GM18873 (cell line): ENCODE measurements at regions not wholly inside any gene's neighbourhood (a gene's known extent, or its start where the extent isn't known, plus 50 kb on each side); places are given as distances from the start of the nearest gene placed in this dataset.
"Not testable (repeated sequence)": the region's sequence is repeated elsewhere in the genome, so short reads cannot be mapped to it uniquely, and the experiment has no call there.

Experiments used
- ATAC-seq: cut with Tn5 transposase; IDR thresholded peaks from one replicate; pipeline ENCODE4 v1.9.1; 2021; ENCODE audit warnings: mild to moderate bottlenecking, moderate library complexity, moderate number of reproducible peaks; ENCODE audit not compliant: unreplicated experiment, low FRiP score

DNA sequence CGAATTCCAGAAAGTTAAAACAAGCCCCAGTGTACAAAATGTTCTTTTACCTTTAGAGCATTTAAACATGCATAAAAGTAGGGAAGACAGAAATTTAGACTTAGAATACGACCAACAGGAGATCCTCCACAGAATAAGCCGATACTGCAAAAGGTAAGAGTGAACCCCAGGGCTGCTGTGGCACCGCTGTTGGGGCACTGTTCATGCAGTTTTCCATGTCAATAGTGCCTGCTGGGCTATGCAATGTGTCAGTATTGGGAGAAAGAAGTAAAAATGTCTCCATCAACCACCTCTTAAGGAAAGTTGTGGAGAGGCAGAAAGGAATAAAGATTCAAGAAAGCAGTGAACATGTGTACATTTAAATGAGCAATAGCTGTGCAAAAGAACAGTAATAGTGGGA, 326.5 kb upstream of the SEMA3C start:
- ATAC-seq, result no peak

DNA sequence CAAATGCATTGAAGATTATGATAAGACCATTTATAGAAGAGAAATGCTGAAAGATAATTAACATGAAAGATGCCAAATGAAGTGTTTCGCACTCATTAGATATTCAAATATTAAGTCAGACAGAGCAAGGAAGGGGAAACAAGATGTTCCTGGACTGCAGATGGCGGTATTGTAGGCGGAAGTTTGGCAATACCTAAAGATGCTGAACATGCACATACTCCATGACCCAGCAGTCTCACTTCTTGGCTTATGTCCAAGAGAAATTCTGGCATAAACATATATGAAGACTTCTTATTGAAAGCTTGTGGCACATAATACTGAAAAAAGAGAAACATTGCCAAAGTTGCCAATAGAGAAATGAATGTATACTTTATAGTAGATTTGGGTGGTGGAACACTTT, 325.4 kb upstream of the SEMA3C start:
- no peak for ATAC-seq

DNA sequence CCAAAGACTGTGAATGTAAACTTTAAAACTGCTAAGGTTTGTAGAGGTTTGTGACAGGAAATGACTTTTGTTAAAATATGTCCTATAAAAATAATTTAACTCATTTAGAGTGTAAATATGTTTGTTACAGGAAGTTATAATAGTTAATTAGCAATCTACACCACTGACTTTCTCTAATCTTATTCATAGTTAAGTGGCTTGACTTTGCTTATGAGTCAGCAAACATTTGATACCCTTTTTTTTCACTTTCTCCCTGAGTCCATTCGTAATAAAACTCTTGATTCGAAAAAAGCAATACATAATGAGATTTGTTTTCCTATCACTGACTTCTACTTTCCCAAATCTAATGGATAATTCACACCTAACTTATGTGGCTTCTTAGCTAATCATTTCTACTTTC, 317.7 kb upstream of the SEMA3C start:
- no peak for ATAC-seq

DNA sequence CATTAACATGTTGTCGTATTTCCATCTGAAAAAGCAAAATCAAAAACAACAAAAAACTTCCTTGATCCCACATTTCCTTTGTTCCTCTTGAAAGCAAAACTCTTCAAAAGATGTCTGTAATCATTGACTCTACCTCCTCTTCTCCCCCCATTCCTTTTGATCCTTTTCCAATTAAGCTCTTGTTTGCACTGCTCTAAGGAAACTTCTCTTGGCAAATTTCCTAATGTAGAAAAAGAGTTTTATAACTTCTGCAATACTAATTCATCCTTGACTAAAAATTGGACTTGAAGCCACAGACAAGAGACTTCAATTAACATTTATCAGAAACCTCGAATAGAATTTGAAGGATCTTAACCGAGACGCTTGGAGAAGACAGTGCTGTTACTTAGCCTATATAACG, 317.1 kb upstream of the SEMA3C start:
- no peak for ATAC-seq

DNA sequence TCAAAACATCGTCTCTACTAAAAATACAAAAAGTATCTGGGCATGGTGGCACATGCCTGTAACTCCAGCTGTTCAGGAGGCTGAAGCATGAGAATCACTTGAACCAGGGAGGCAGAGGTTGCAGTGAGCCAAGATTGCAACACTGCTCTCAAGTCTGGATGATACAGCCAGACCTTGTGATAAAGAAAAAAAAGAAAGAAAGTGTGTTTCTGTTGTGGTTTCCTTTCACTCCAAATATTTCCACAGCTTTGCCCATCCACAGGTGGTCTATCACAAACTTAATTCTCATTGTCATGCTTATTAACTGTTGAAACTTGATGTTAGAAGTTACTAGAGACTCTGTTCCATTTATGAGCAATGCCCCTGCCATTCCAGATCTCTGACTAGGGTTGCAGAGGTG, 316.0 kb upstream of the SEMA3C start:
- ATAC-seq, result no peak

DNA sequence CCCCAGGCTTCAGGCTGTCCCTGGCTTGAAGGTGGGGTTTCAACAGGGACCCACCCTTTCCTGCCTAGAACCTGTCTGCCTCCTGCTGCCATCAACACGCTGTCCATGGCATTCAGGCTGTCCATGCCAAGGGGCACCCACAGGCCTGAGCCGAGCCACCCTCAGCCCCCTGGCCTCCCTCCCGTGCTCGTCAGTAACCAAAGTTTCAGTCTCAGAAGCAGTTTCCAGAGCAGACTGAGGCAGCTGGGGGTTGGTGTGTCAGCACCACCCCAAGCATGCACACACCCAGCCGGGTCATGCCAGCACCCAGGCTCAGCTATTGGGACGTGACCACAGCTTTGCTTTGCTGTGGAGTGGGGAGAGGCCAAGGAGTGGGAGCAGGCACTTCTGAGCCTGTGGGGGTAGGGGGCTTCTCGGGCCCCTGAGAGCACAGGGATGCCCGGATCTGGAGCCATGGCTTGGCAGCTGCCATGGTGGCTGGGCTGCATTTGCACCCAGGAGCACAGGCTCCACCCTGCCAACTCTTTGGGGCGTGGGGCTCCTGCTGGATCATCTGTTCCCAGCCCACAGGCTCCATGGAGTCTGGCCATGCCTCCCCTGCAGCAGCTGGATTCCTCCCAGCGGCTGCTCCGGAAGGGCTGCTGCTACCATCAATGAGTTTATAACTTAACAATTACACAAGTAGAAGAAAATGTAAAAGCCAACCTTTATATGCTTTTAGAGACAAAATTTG, 314.5 kb upstream of the SEMA3C start:
- ATAC-seq, result no peak

DNA sequence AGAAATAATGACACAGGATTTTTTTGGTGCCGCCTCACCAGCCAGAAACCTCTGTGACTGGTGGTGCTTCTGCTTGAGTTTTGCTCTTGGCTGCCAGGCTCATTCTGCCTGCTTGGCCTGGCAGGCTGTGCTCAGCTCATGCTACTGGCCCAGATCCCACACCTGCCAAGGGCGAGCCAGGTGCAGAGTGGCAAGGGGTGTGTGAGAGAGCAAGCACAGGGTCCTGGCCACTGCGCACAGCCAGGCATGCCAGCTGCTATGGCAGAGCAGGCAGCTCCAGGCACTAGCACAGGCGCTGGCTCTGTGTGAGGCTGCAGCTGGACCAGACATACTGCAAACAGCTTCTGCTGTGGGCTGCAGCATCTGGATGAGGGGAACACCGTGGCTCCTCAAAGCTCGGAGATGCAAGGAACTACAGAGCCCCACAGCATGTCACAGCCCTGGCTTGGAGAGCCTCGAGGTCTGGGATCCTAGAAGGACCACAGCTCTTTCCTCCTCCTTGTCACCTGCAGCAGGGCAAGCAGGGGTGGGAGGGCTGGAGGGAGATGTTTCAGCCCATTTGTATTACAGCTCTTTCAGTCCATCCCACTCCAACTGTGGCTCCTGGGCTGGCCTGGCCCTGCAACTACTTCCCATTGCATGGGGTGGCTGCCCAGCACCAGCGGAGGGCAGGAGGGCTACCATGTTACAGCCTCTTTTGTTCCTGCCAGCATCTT, 313.4 kb upstream of the SEMA3C start:
- no peak for ATAC-seq

DNA sequence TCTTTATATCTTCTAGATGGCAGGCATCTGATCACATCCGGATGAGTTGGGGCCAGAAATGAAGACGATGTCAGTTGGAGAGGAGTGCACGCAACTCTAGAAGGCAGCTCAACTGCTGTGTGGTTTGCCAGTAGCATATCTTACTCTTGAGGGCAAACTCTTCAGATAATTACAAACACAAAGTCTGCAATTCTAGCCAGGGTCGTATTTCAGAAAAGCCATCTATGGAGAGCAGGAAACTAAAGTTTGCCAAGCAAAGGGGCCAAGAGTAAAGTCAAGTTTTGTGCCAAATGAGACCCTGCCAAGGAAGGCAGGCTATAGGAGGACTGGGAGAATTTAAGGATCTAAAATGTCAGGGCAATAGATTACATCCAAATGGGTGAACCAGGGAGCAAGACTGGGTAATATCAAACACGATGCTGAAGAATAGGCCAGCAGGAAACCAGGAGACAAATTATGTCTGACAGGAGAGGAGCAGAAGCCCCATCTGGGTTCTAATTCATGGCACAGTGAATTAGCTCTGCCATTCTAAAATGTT, 312.5 kb upstream of the SEMA3C start:
- no peak for ATAC-seq

DNA sequence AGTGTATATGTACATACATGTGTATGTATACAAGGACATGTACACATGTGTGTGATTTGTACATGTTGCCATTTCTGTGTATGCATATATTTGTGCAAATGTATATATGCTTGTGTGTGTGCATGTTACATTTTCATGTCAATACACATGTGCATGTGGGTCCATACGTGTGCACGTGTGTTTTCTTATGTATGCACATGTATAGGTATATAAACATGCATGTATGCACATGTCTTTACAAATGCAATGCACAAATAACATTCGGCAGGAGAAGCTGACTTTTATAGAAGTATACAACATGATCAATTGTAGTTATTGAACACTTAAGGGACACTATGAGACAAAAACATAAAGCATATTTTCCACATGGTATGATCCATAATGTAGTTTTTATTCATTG, 307.4 kb upstream of the SEMA3C start:
- ATAC-seq, result no peak

DNA sequence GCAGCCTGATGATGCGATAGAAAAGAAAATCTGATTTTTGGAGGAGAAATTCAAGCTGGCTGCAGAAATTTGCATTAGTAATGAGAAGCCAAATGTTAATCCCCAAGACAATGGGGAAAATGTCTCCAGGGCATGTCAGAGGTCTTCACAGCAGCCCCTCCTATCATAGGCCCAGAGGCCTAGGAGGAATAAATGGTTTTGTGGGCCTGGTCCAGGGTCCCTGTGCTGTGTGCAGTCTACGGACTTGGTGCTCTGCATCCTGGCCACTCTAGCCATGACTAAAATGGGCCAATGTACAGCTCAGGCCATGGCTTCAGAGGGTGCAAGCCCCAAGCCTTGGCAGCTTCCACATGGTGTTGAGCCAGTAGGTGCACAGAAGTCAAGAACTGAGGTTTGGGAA, 303.8 kb upstream of the SEMA3C start:
- not testable (repeated sequence) for ATAC-seq

DNA sequence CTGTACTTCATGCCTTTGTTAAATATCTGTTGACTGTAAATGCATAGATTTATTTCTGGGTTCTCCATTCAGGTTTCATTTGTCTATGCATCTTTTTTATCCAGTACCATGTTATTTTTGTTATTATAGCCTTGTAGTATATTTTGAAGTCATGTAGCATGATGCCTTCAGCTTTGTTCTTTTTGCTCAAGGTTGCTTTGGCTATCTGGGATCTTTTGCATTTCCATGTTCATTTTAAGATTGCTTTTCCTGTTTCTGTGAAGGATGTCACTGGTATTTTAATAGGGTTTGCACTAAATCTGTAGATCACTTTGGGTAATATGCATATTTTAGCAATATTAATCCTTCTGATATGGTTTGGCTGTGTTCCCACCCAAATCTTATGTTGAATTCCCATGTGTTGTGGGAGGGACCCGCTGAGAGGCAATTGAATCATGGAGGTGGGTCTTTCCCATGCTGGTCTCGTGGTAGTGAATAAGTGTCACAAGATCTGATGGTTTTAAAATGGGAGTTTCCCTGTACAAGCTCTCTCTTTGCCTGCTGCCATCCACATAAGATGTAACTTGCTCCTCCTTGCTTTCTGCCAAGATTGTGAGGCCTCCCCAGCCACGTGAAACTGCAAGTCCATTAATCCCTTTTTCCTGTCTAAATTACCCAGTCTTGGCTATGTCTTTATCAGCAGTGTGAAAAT, 302.8 kb upstream of the SEMA3C start:
- no peak for ATAC-seq

DNA sequence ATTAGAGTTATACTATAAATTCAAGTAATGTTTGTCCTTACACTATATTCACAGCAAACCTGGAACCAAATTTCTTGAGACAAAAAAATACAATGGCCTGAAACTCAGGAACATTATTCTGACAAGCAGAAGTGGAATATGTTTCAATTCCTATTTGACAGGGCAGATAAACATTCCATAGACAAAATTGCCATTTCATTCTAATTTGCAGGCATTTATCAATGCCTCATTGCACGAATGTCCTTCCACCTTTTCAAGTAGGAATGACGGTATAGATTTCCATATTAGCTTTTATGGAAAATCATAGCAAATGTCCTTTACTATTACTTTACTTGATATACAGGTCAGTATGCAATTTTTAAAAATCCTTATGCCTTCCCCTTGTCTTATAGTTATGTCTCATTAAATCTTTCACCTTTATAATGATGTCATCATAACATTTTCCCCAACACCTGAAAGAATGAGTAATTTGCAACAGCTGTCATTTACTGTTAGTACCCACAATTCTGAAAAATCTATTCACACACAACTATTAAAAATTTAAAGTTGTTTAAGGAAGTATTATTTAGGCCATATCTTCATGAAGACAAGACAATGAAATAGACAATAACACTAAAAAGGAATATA, 299.7 kb upstream of the SEMA3C start:
- no peak for ATAC-seq

DNA sequence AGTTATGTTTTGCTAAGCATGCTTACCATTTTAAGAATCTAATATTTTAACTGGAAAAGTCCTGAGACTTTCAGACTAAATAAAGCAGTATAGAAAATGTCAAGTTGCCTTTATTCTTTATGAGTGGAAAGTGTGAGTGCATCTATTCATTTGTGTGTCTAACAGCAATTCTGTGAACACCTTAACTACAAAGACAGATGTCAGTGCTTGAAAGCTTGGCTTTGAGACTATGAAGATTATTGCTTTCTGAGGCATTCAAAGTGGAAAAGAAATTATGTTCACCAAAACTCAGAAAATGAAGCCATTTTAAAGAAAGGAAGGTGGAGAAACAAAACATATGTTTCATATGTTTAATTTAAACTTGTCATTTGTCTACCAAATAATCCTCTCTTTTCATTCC, 294.5 kb upstream of the SEMA3C start:
- ATAC-seq, result no peak

DNA sequence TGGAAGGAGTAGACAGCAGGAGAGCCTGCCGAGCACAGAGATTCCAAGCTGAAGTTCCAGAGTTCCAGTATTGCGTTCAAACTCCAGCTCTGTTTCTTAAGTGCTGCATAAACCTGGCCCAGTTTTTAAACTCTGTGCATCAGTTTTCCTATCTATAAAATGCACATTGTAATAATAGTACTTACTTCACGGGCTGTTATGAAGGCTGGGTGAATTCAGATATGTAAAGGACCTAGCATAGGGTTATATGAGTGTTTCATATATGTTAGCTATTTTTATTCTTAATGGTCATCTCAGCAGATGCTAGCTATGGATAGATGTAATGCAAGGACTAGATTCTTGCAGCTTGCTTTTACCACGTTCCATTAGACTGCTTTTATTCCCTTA, 293.1 kb upstream of the SEMA3C start:
- ATAC-seq, result no peak

DNA sequence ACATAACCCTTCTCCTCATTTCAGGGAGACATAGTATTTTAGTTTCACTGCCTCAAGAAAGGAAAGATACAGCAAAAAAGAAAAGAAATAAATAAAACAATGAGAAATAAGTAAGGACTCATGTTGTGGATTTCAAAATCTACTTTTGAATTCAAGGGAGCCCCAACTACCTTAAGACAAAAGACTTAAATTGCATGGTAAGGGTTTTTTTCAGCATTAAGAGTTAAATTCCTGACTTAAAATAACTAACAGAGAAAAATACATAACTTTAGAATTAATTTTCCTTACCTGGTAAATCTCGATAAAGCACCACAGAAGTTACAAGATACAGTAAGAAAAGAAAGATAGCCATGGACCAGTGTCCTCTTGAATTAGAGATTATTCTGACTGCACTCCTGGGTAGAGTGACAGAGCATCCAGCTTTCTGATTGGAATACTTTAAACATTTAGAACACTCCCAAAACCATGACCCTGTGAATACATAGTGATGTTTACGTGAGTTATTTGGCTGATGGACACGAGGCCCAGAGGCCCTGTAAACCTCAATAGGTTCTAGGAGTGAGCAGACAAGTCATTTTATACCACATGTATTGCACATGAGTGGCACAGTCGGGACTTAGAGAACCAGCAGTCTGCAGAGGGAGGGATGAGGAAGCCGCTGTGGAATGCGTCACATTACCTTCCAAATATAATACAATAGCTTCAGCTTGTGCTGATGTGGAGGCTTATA, 292.5 kb upstream of the SEMA3C start:
- ATAC-seq, result no peak

DNA sequence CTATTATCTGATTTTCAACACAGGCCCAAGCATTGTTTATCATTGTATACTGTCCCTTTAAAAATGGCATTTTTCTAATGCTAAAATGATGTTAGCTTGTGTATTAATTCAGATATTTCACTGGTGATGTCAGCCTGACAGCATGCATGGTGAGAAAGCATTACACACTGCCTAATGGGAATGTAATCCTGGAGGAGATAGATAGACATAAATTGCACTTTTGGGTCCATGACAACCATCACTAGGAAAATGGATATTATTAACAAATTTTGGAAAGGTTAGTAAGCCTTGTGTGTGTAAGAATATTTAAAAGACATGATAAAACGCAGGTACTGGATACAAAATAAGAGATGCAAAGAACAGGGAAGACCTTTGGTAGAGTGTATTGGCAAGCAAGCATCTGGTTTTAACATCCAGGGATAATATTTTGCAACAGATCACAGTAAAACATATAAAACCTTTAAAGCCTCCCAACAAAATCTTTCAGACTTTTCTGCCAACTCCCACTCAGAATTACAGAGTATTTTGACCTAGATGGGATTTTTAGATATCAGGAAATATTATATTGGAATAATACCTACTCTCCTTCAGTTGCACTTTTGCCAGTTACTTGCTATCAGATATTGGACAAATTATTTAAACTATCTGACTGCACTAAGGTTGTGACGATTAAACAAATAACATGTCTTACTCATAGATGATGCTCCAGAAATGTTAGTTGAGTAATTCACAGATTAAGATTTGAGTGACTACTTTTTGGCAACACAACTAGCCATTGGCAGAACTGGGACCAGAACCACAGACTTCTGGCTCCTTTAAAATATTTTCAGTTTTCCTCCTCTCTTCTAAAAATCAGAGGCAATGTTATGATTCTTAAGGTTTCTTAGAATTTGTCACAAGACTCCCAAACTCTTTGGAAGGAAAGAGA, 291.6 kb upstream of the SEMA3C start:
- ATAC-seq, result no peak

DNA sequence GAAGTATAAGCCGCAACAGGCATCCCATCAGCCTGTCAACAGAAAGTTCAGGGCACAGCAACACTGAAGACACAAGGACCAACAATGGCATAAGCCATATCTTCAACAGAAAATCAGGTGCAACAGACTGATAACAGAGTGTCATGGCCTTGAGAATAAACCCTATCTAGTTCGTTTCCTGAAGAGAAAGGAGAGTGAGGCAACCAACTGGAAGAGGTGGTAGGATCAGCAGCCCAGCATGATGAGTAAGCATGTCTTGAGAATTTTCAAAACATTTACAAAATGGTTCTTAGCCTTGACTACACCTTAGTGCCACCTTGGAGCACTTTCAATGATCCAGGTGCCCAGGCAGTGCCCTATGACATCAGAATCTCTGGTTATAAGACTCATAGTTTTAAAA, 290.2 kb upstream of the SEMA3C start:
- ATAC-seq, result no peak

DNA sequence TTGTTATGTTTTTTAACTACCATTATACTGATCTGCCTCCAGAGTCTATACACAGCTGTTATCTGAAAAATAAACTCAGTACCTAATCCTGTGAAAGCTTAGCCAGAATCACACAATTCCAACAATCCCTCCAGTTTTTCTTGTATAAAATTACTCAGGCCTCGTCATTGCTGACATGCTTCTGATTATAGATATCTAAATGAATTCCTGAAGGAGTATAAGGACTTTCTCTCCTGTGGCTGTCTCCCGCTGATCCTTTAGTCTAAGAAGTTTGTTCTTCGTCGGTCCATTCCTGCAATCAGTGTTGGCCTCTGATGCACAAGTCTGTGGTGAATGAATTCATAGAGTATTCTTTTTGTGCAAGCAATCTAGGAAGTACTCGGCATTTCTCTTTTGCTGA, 288.9 kb upstream of the SEMA3C start:
- ATAC-seq, result no peak

DNA sequence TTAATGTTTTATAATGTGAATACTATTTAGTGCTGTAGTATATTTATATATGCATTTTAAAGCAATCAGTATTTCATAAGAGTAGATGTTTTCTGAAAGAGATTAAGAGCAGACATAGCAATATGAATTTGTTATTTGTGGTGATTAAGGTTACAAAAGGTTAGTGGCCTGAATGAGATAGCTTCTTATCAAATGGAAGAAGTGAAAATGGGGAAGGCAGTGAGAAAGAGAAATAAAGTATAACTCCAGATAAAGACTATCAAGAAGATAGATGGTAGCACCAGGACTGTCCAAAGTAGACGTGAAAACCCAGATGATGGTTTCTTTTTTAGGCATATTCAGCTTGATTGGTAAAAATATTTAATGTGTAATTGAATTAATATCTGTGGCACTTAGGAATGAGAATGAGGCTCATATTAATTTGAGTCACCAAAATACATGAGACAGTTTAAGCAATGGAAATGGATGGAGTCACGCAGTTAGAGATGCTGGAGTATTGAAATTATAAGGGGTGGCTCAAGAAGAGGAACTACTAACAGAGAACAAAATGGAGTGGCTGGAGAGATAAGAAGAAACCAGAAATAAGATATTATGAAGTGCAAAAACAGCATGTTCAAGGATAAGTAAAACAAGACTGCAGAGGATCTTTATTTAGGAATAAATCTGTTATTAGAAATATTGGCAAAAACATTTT, 288.0 kb upstream of the SEMA3C start:
- ATAC-seq, result no peak
